T1000 (cell line): ENCODE measurements at regions not wholly inside any gene's neighbourhood (a gene's known extent, or its start where the extent isn't known, plus 50 kb on each side); places are given as distances from the start of the nearest gene placed in this dataset.
"Not testable (repeated sequence)": the region's sequence is repeated elsewhere in the genome, so short reads cannot be mapped to it uniquely, and the experiment has no call there.

ENCODE experiments used
- DNase-seq: peaks from one replicate; lab custom pipeline; 2025; ENCODE audit warnings: mixed read lengths; lab: John Stamatoyannopoulos, UW

GRCh38 chr2:194697439-194697838, 959.6 kb upstream of the SLC39A10 start:
- DNase-seq = no peak

- DNase-seq = no peak
Observed at GRCh38 chr2:194696690-194697089, 960.3 kb upstream of the SLC39A10 start.

GRCh38 chr2:194686569-194686968, 970.5 kb upstream of the SLC39A10 start:
- DNase-seq = no peak

- DNase-seq = no peak
Observed at GRCh38 chr2:194674043-194674442, 983.0 kb upstream of the SLC39A10 start.

- no peak for DNase-seq
Observed at GRCh38 chr2:194672994-194673393, 984.0 kb upstream of the SLC39A10 start.

GRCh38 chr2:194661431-194661830, 995.6 kb upstream of the SLC39A10 start:
- no peak for DNase-seq

GRCh38 chr2:194639057-194639456, 1018.0 kb upstream of the SLC39A10 start:
- not testable (repeated sequence) for DNase-seq

- no peak for DNase-seq
Observed at GRCh38 chr2:194621945-194622344, 1035.1 kb upstream of the SLC39A10 start.

GRCh38 chr2:194619366-194619765, 1037.7 kb upstream of the SLC39A10 start:
- DNase-seq = no peak

- no peak for DNase-seq
Observed at GRCh38 chr2:194618432-194618831, 1038.6 kb upstream of the SLC39A10 start.

- DNase-seq = no peak
Observed at GRCh38 chr2:194616334-194616733, 1040.7 kb upstream of the SLC39A10 start.

GRCh38 chr2:194610297-194610696, 1046.7 kb upstream of the SLC39A10 start:
- DNase-seq = no peak

GRCh38 chr2:194603429-194603828, 1053.6 kb upstream of the SLC39A10 start:
- DNase-seq = no peak

- DNase-seq = no peak
Observed at GRCh38 chr2:194602750-194603149, 1054.3 kb upstream of the SLC39A10 start.

GRCh38 chr2:194591192-194591591, 1065.8 kb upstream of the SLC39A10 start:
- no peak for DNase-seq

- no peak for DNase-seq
Observed at GRCh38 chr2:194587739-194588270, 1069.2 kb upstream of the SLC39A10 start.

GRCh38 chr2:194567661-194568017, 1089.4 kb upstream of the SLC39A10 start:
- DNase-seq = no peak

GRCh38 chr2:194566907-194567660, 1089.9 kb upstream of the SLC39A10 start:
- no peak for DNase-seq

GRCh38 chr2:194564422-194564821, 1092.6 kb upstream of the SLC39A10 start:
- no peak for DNase-seq

- DNase-seq = no peak
Observed at GRCh38 chr2:194562329-194562728, 1094.7 kb upstream of the SLC39A10 start.

GRCh38 chr2:194559964-194560363, 1097.1 kb upstream of the SLC39A10 start:
- no peak for DNase-seq

GRCh38 chr2:194559523-194559922, 1097.5 kb upstream of the SLC39A10 start:
- no peak for DNase-seq

GRCh38 chr2:194557993-194558392, 1099.0 kb upstream of the SLC39A10 start:
- no peak for DNase-seq

- no peak for DNase-seq
Observed at GRCh38 chr2:194556629-194557028, 1100.4 kb upstream of the SLC39A10 start.
